ENCODE measurements at regions not wholly inside any gene's neighbourhood (a gene's known extent, or its start where the extent isn't known, plus 50 kb on each side); places are given as distances from the start of the nearest gene placed in this dataset.
A peak's percentile ranks its signal among the peaks of the same experiment; 100 is the strongest.

- TF ChIP-seq, protein P1, sequence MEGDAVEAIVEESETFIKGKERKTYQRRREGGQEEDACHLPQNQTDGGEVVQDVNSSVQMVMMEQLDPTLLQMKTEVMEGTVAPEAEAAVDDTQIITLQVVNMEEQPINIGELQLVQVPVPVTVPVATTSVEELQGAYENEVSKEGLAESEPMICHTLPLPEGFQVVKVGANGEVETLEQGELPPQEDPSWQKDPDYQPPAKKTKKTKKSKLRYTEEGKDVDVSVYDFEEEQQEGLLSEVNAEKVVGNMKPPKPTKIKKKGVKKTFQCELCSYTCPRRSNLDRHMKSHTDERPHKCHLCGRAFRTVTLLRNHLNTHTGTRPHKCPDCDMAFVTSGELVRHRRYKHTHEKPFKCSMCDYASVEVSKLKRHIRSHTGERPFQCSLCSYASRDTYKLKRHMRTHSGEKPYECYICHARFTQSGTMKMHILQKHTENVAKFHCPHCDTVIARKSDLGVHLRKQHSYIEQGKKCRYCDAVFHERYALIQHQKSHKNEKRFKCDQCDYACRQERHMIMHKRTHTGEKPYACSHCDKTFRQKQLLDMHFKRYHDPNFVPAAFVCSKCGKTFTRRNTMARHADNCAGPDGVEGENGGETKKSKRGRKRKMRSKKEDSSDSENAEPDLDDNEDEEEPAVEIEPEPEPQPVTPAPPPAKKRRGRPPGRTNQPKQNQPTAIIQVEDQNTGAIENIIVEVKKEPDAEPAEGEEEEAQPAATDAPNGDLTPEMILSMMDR (IDR thresholded peaks at IDR 0.05; ENCODE audit: insufficient read depth, low read depth, low read length, missing control alignments): no peak
- H3K4me3 ChIP-seq (ENCODE audit: low read length): no peak overlapping the region
- no peak for DNase-seq (ENCODE audit: low read depth)
Observed at GRCh38 chr5:27171761-27172261, 133.4 kb upstream of the CDH9 start.

- TF ChIP-seq, protein P1 (IDR thresholded peaks at IDR 0.05; ENCODE audit: insufficient read depth, low read depth, low read length, missing control alignments): no peak
- H3K4me3 ChIP-seq (ENCODE audit: low read length): no peak overlapping the region
Observed at GRCh38 chr5:27158775-27159174, 120.4 kb upstream of the CDH9 start.

GRCh38 chr5:27158171-27158570 is 119.8 kb upstream of the CDH9 start:
- TF ChIP-seq, protein P1 (IDR thresholded peaks at IDR 0.05; ENCODE audit: insufficient read depth, low read depth, low read length, missing control alignments): no peak
- no peak overlapping the region for H3K4me3 ChIP-seq (ENCODE audit: low read length)
- peak; percentile 4 for DNase-seq (ENCODE audit: low read depth)

More at GRCh38 chr5:27158775-27159174, 120.4 kb upstream of the CDH9 start:
- DNase-seq (ENCODE audit: low read depth): peak; percentile 20

DNA sequence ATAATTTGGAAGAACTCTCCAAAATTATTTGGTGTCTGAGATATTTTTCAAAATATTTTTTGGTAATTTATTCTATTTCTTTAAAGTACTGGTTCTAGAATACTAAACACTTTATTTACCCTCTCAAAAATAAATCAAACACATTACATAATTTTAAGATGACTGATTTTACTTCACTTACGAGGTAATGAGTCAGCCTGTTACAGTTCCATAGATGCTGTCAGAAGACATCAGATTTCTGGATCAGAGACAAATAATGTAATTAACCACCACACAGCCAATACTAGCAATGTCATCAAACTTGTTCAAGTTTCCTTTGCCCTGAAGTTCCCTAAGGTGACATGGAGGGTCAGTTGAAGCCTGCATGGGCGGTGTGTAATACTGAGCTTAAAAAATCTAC is 106.1 kb upstream of the CDH9 start:
- no peak overlapping the region for H3K4me3 ChIP-seq (ENCODE audit: low read length)
- peak; percentile 65 for DNase-seq (ENCODE audit: low read depth)
- TF ChIP-seq, protein P1 (IDR thresholded peaks at IDR 0.05; ENCODE audit: insufficient read depth, low read depth, low read length, missing control alignments): no peak

DNA sequence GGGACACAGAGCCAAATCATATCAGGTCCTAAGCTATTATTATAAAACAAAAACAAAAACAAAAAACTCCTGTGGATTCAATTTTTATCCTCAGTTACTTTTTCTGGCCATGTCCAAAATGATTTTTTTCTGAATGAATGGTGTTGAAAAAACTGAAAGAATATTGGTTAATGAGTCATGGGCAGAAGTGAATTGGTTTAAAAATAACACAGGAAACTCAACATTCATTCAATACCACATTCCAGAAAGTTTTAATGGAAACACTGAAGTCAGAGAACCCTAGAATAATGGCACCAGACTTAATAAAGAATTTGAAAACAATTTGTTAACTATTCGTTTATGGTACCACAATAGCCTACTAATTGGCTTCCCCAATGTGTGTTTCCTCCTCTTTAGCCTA is 102.4 kb upstream of the CDH9 start:
- TF ChIP-seq, protein P1 (IDR thresholded peaks at IDR 0.05; ENCODE audit: insufficient read depth, low read depth, low read length, missing control alignments): no peak
- DNase-seq (ENCODE audit: low read depth): no peak
- H3K4me3 ChIP-seq (ENCODE audit: low read length): no peak overlapping the region

GRCh38 chr5:27130587-27130986 is 92.2 kb upstream of the CDH9 start:
- DNase-seq (ENCODE audit: low read depth): no peak
- TF ChIP-seq, protein P1 (IDR thresholded peaks at IDR 0.05; ENCODE audit: insufficient read depth, low read depth, low read length, missing control alignments): no peak
- H3K4me3 ChIP-seq (ENCODE audit: low read length): no peak overlapping the region

- no peak overlapping the region for H3K4me3 ChIP-seq (ENCODE audit: low read length)
- no peak for DNase-seq (ENCODE audit: low read depth)
- TF ChIP-seq, protein P1 (IDR thresholded peaks at IDR 0.05; ENCODE audit: insufficient read depth, low read depth, low read length, missing control alignments): no peak
Observed at GRCh38 chr5:27129926-27130325, 91.5 kb upstream of the CDH9 start.

Data from epithelial cell of esophagus (primary cell).